Mesenchymal stem cell (in vitro differentiated cells and primary cell): ENCODE measurements at regions not wholly inside any gene's neighbourhood (a gene's known extent, or its start where the extent isn't known, plus 50 kb on each side); places are given as distances from the start of the nearest gene placed in this dataset.

Source experiments
- DNase-seq: peaks from one replicate; pipeline ENCODE4 v3.0.0-alpha.2; 2013
- H2AFZ ChIP-seq: one replicate; pipeline ENCODE4 v1.6.1; 2013; ENCODE audit warnings: low read depth, mild to moderate bottlenecking, control low read depth, inconsistent platforms, low read length, moderate library complexity
- H2AK5ac ChIP-seq: 2 replicates; pipeline ENCODE4 v1.6.1; 2013; ENCODE audit warnings: low read length, moderate library complexity, mild to moderate bottlenecking, inconsistent platforms; ENCODE audit not compliant: severe bottlenecking
- H2BK120ac ChIP-seq: one replicate; pipeline ENCODE4 v1.6.1; 2013; ENCODE audit warnings: low read depth, mild to moderate bottlenecking, inconsistent platforms, low read length, moderate library complexity
- H2BK12ac ChIP-seq, 2 experiments: one replicate each; pipeline ENCODE4 v1.6.1; 2013; ENCODE audit warnings: inconsistent platforms in 2 of 2, low read length in 2 of 2, mild to moderate bottlenecking in 2 of 2, moderate library complexity in 2 of 2, control low read depth in 1 of 2
- H2BK15ac ChIP-seq: one replicate; pipeline ENCODE4 v1.6.1; 2013; ENCODE audit warnings: mild to moderate bottlenecking, low read depth, inconsistent platforms; ENCODE audit not compliant: poor library complexity, severe bottlenecking
- H2BK5ac ChIP-seq: 2 replicates; pipeline ENCODE4 v1.6.1; 2013; ENCODE audit warnings: low read depth, mild to moderate bottlenecking, low read length, control low read depth, inconsistent platforms; ENCODE audit not compliant: poor library complexity, severe bottlenecking
- H3K14ac ChIP-seq, 2 experiments: one replicate each; pipeline ENCODE4 v1.6.1; 2013; ENCODE audit warnings: inconsistent platforms in 2 of 2, low read length in 2 of 2, control low read depth in 1 of 2, mild to moderate bottlenecking in 1 of 2, moderate library complexity in 1 of 2
- H3K18ac ChIP-seq, 2 experiments: one replicate each; pipeline ENCODE4 v1.6.1; 2013; ENCODE audit warnings: inconsistent platforms in 2 of 2, low read length in 2 of 2, control low read depth in 1 of 2, low read depth in 1 of 2, mild to moderate bottlenecking in 1 of 2
- H3K23ac ChIP-seq, 2 experiments: one replicate each; pipeline ENCODE4 v1.6.1; 2013; ENCODE audit warnings: inconsistent platforms in 2 of 2, low read length in 2 of 2, mild to moderate bottlenecking in 2 of 2, moderate library complexity in 2 of 2, control low read depth in 1 of 2
- H3K27ac ChIP-seq: 2 replicates; pipeline ENCODE4 v1.5.1; 2013; ENCODE audit warnings: mild to moderate bottlenecking, moderate library complexity, low read length, control low read depth, inconsistent platforms; ENCODE audit not compliant: poor library complexity, severe bottlenecking
- H3K27me3 ChIP-seq, 2 experiments: 2 replicates each; pipeline versions ENCODE4 v1.6.1 to v1.7.0; 2013; ENCODE audit warnings: low read length in 2 of 2, mild to moderate bottlenecking in 2 of 2, moderate library complexity in 2 of 2, control low read depth in 1 of 2, inconsistent platforms in 1 of 2; ENCODE audit not compliant: control insufficient read depth in 1 of 2, insufficient read depth in 1 of 2
- H3K36me3 ChIP-seq, 2 experiments: 2 replicates each; pipeline versions ENCODE4 v1.6.1 to v1.7.0; 2013; ENCODE audit warnings: low read length in 2 of 2, control low read depth in 1 of 2, inconsistent platforms in 1 of 2, low read depth in 1 of 2, mild to moderate bottlenecking in 1 of 2; ENCODE audit not compliant: insufficient read depth in 2 of 2, control insufficient read depth in 1 of 2
- H3K4ac ChIP-seq, 2 experiments: one replicate each; pipeline ENCODE4 v1.6.1; 2013; ENCODE audit warnings: inconsistent platforms in 2 of 2, low read length in 2 of 2, mild to moderate bottlenecking in 2 of 2, moderate library complexity in 2 of 2, control low read depth in 1 of 2, low read depth in 1 of 2
- H3K4me1 ChIP-seq: 2 replicates; pipeline ENCODE4 v1.6.1; 2013; ENCODE audit warnings: low read depth, low read length, control low read depth; ENCODE audit not compliant: control insufficient read depth, insufficient read depth
- H3K4me2 ChIP-seq: 2 replicates; pipeline ENCODE4 v1.6.1; 2013; ENCODE audit warnings: low read length, mild to moderate bottlenecking, inconsistent platforms; ENCODE audit not compliant: poor library complexity, severe bottlenecking
- H3K4me3 ChIP-seq, 2 experiments: 2 replicates each; pipeline versions ENCODE4 v1.5.1 to v1.7.0; 2013; ENCODE audit warnings: low read length in 2 of 2, mild to moderate bottlenecking in 2 of 2, control low read depth in 1 of 2, low read depth in 1 of 2; ENCODE audit not compliant: insufficient read depth in 1 of 2
- H3K79me1 ChIP-seq: replicated peaks from 2 replicates; pipeline ENCODE4 v1.6.1; 2013; ENCODE audit warnings: mild to moderate bottlenecking, control low read depth, low read length, inconsistent platforms; ENCODE audit not compliant: poor library complexity, severe bottlenecking
- H3K9ac ChIP-seq: 2 replicates; pipeline ENCODE4 v1.7.0; 2013; ENCODE audit warnings: mild to moderate bottlenecking, low read length, moderate library complexity
- H3K9me3 ChIP-seq: 2 replicates; pipeline ENCODE4 v1.7.0; 2013; ENCODE audit warnings: mild to moderate bottlenecking, low read length; ENCODE audit not compliant: control insufficient read depth
- H4K8ac ChIP-seq: one replicate; pipeline ENCODE4 v1.6.1; 2013; ENCODE audit warnings: inconsistent platforms, mild to moderate bottlenecking, low read length, moderate library complexity
- H4K91ac ChIP-seq: one replicate; pipeline ENCODE4 v1.6.1; 2013; ENCODE audit warnings: mild to moderate bottlenecking, low read length, inconsistent platforms
- WGBS: methylation state at CpG from one replicate; pipeline ENCODE4 v1.1.7; 2013; ENCODE audit warnings: mixed read lengths; 5-methylcytosine and 5-hydroxymethylcytosine counted together

- no peak overlapping the region for H3K4me2 ChIP-seq
- WGBS: 41% methylated on average over 1 of the region's 1 CpG
- no peak overlapping the region for H3K23ac ChIP-seq
- no peak overlapping the region for H3K4ac ChIP-seq
- H3K36me3 ChIP-seq: no peaks in the 10 kb centered on the region
- H2BK5ac ChIP-seq: no peak overlapping the region
- no peak overlapping the region for H2AK5ac ChIP-seq
- H3K4me1 ChIP-seq: no peaks in the 10 kb centered on the region
- H3K14ac ChIP-seq: no peak overlapping the region
- peaks cover 39% of the 10 kb centered on the region for H3K9me3 ChIP-seq
- no peak overlapping the region for H4K8ac ChIP-seq
- H2AFZ ChIP-seq: no peak overlapping the region
- no peak for DNase-seq
- H3K27me3 ChIP-seq: no peaks in the 10 kb centered on the region
- H3K27ac ChIP-seq: no peak overlapping the region
- H2BK120ac ChIP-seq: no peak overlapping the region
- H2BK12ac ChIP-seq: no peak overlapping the region
- H3K4me3 ChIP-seq: no peak overlapping the region
- H3K79me1 ChIP-seq: no peaks in the 10 kb centered on the region
- H3K18ac ChIP-seq: no peak overlapping the region
- no peak overlapping the region for H3K9ac ChIP-seq
- H2BK15ac ChIP-seq: no peak overlapping the region
- H4K91ac ChIP-seq: no peak overlapping the region
Observed at GRCh38 chr2:153761936-153762335, 109.8 kb upstream of the GALNT13 start.

GRCh38 chr2:153766415-153766814 lies 105.3 kb upstream of the GALNT13 start:
- H2BK12ac ChIP-seq: no peak overlapping the region
- no peak overlapping the region for H3K9ac ChIP-seq
- H3K4me3 ChIP-seq: no peak overlapping the region
- no peak overlapping the region for H2AFZ ChIP-seq
- DNase-seq: no peak
- no peak overlapping the region for H2BK120ac ChIP-seq
- H4K91ac ChIP-seq: no peak overlapping the region
- no peak overlapping the region for H3K14ac ChIP-seq
- H3K23ac ChIP-seq: no peak overlapping the region
- H4K8ac ChIP-seq: no peak overlapping the region
- H2BK5ac ChIP-seq: no peak overlapping the region
- no peaks in the 10 kb centered on the region for H3K79me1 ChIP-seq
- no peak overlapping the region for H3K18ac ChIP-seq
- H3K27ac ChIP-seq: no peak overlapping the region
- H2AK5ac ChIP-seq: no peak overlapping the region
- no peak overlapping the region for H3K4ac ChIP-seq
- peaks cover 43% of the 10 kb centered on the region for H3K9me3 ChIP-seq
- H3K36me3 ChIP-seq: no peaks in the 10 kb centered on the region
- H3K4me1 ChIP-seq: no peaks in the 10 kb centered on the region
- no peaks in the 10 kb centered on the region for H3K27me3 ChIP-seq
- H2BK15ac ChIP-seq: no peak overlapping the region
- no peak overlapping the region for H3K4me2 ChIP-seq

GRCh38 chr2:153770359-153770991 lies 101.2 kb upstream of the GALNT13 start:
- peaks cover 29% of the 10 kb centered on the region for H3K9me3 ChIP-seq
- no peaks in the 10 kb centered on the region for H3K36me3 ChIP-seq
- H4K91ac ChIP-seq: no peak overlapping the region
- WGBS: 32% methylated on average over 3 of the region's 4 CpGs
- H2BK5ac ChIP-seq: no peak overlapping the region
- no peak for DNase-seq
- no peak overlapping the region for H3K14ac ChIP-seq
- H3K27ac ChIP-seq: no peak overlapping the region
- no peak overlapping the region for H4K8ac ChIP-seq
- no peak overlapping the region for H2BK120ac ChIP-seq
- H3K9ac ChIP-seq: no peak overlapping the region
- no peak overlapping the region for H3K23ac ChIP-seq
- H3K27me3 ChIP-seq: no peaks in the 10 kb centered on the region
- H2BK15ac ChIP-seq: no peak overlapping the region
- H3K4me1 ChIP-seq: no peaks in the 10 kb centered on the region
- H2AFZ ChIP-seq: no peak overlapping the region
- H2AK5ac ChIP-seq: no peak overlapping the region
- no peak overlapping the region for H3K4me3 ChIP-seq
- no peak overlapping the region for H3K18ac ChIP-seq
- no peaks in the 10 kb centered on the region for H3K79me1 ChIP-seq
- H2BK12ac ChIP-seq: no peak overlapping the region
- H3K4ac ChIP-seq: no peak overlapping the region
- H3K4me2 ChIP-seq: no peak overlapping the region

- Histone ChIP-seq H2AK5ac (no peak overlapping the region), H2BK5ac (no peak overlapping the region), H2AFZ (no peak overlapping the region), H3K79me1 (no peaks in the 10 kb centered on the region), H3K27me3 (no peaks in the 10 kb centered on the region), H3K4me3 (no peak overlapping the region), H3K23ac (no peak overlapping the region), H4K8ac (no peak overlapping the region), H3K9ac (no peak overlapping the region), H3K4me2 (no peak overlapping the region), H3K18ac (no peak overlapping the region), H3K9me3 (no peaks in the 10 kb centered on the region), H2BK120ac (no peak overlapping the region), H2BK12ac (no peak overlapping the region), H3K14ac (no peak overlapping the region), H3K4me1 (no peaks in the 10 kb centered on the region), H3K36me3 (no peaks in the 10 kb centered on the region), H3K4ac (no peak overlapping the region), H3K27ac (no peak overlapping the region), H2BK15ac (no peak overlapping the region), H4K91ac (no peak overlapping the region)
- WGBS: 61% methylated on average over 2 of the region's 2 CpGs
- no peak for DNase-seq
Observed at GRCh38 chr2:153780241-153780640, 91.5 kb upstream of the GALNT13 start.
